ENCODE measurements at regions not wholly inside any gene's neighbourhood (a gene's known extent, or its start where the extent isn't known, plus 50 kb on each side); places are given as distances from the start of the nearest gene placed in this dataset.

DNA sequence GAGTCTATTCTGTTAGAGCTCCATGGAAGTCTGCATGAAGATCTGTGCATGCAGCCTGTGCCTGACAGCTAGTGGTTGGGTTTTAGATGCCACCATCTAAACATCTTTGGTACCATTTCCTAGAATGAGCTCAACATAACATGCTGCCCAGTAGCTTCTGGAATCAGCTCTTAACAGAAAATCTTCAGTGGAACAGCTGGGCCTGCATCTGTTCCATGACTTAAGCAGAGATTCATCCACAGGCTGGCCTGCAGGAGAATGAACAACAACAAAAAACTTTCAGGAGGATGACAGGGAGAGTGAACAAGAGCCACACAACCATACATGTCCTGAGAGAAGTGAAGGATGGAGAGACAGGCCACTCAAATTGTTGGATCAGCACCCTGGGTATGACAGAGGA is 316.6 kb downstream of the RDH14 start:
- no peak for DNase-seq

DNA sequence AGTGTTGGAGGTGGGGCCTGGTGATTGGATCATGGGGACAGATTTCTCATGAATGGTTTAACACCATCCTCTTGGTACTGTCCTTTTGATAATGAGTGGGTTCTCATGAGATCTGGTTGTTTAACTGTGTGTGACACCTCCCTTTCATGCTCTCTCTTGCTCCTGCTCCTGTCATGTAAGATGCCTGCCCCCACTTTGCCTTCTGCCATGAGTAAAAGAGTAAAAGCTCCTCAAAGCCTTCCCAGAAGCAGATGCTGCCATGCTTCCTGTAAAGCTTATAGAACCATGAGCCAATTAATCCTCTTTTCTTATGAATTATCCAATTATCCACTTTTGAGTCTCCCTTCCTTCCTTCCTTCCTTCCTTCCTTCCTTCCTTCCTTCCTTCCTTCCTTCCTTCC is 317.7 kb downstream of the RDH14 start:
- DNase-seq = no peak

DNA sequence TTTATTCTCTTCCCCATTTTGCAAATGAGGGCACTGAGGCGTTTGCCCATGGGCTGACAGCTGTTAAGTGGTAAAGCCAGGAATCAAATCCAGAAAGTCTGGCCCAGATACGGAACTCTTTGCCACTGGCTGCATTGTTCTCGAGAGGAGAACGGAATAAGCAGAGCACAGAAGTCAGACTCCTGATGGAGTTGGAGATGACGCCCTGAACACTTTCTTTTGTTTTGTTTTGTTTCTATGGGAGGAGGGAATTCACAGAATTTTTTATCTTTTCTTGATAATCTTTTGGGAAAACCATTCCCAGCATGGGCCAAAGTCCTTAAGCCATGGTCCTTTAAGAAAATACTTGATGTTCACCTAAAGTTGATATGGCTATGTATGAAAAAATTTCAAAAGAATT is 322.2 kb downstream of the RDH14 start:
- no peak for DNase-seq

DNA sequence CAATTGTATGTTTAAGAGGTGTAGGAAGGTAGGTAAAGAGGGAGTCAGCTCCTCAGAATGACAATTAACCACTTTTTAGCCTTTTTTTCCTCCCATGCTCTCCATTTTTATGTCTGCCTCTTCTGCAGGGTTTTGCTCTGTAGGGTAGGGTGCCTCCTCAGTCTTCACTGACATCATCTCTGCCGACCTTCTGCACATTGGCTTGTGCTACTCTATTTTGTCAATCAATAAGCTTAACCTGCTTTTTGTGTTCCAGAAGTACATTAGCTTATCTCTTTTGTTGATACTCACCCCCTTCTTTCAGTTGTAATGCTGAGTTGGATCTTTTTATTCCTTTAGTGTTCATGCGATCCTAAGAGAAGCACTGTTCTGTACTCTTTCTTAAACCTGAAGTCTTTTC is 323.2 kb downstream of the RDH14 start:
- no peak for DNase-seq

DNA sequence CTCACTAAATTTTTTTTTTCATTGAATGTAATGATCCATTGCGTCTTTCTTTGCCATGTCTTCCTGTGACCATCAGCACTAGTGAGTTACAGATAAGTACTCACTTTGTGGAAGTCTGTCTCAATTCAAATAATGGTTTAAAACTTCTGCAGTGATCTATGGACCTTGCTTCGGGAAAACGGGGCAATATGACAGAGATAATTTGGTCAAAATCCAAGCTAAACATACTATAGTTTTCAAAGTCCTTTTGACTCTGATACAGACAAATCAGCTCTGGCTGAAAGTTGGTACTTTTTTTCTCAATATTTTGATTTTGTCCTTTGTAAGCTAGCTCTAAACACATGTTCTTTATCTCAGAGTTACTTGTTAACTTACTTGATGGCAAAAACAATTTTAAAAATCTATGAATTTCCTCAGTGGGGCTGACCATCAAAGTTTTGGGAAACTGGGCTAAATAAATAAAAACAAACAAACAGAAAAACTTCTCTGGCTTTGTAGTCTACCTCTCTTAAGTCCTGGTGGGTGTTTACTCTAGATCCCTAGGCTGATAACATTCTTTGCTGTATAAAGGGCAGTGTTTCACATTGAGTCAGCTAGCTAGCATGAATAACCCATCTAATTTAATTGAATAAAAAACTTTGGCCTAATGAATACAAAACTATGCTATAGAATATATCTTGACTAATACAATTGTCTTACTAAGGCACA is 327.6 kb downstream of the RDH14 start:
- no peak for DNase-seq

DNA sequence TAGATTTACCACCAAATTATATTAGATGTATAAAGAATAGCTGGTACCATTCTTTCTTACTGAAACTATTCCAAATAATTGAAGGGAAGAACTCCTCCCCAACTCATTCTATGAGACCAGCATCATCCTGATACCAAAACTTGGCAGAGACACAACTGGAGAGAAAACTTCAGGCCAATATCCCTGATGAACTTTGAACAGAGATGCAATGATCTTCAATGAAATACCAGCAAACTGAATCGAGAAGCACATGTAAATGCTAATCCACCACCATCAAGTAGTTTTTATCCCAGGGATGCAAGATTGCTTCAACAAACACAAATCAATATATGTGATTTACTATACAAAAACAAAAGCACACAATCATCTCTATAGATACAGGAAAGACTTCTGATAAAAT is 329.8 kb downstream of the RDH14 start:
- DNase-seq = no peak

DNA sequence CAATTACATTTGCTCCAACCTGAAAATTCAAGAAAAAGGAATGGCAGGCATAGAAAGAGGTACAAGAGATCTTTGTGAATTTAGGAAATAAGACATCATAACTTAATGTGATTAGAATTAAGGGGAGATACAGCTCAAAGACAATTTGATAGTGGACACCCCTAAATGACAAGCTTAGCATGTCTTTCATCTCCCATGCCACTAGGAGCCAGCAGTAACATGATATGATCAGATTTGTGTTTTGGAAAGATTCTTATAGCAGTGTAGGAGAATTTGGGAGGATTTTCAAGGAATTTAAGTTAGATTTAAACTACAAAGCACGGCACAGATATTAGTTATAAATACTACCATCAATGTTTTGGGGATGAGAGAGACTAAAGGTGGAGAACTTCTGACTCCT is 340.8 kb downstream of the RDH14 start:
- no peak for DNase-seq

DNA sequence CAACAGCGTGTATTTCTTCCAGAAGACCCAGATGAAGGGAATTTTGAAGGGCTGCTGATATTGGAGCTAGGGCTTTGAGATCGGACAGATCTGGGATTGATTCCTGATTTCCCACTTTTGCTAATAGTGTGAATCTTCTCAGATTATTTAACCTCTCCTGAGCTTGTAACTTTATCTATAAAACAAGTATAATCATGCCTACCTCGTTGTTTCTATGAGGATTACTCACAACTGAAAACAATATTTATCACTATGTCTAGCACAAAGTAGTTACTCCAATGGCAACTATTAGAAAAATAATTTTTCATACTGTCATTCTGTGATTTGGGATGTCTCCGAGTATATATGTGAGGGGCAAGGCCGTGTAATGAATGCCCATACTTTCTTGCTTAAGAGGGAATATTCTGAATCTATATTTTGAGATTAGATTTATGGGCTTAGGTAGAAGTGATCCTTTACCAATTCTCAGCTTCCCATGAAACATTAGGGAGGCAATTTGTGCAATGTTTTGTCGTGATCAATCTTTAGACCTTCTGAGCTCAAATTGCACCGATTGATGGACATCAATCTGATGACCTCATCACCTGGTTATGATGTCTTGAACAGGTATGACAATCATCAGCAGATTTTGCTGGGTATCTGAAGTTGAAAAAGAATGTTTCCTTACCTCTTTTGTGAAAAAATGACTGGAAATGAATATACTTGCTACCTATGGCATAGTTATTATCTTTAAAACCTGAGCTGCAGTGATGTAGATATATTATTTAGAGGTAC is 339.9 kb downstream of the KCNS3 start:
- DNase-seq = no peak

DNA sequence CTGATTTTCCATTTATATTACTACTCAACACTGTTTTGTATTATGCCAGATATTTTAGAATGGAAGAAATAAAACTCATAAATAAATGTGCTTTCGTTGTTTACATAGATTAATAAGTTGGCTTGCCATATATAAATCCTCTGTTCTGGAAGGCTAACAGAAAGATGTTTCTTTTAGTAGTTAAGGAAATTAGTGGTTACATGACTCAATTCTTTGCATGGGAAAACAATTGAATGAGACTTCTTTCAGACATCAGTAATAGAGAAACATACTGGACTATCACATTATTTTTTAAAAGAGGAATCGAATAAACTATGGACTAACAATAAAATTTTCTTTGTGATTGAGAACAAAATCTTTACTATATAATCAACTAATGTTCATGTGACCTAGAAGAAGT is 336.5 kb downstream of the KCNS3 start:
- no peak for DNase-seq

DNA sequence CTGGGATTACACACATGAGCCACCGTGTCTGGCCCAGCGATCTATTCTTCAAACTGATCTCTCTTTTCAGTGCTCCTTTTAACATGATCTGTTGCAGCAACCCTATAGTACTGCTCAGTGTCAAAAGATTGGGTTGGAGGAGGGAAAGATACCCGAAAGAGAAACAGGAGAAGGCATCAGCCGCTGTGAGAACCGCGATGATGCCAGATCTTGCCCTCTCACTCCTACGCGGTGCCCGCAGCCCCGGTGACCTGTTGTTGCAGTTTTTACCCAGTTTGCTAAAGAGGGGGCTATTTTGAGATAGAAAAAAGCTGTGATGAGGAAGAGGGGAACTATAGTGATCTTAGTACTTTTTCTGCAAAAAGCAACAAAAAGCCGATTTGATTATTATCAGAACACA is 335.5 kb downstream of the KCNS3 start:
- no peak for DNase-seq

DNA sequence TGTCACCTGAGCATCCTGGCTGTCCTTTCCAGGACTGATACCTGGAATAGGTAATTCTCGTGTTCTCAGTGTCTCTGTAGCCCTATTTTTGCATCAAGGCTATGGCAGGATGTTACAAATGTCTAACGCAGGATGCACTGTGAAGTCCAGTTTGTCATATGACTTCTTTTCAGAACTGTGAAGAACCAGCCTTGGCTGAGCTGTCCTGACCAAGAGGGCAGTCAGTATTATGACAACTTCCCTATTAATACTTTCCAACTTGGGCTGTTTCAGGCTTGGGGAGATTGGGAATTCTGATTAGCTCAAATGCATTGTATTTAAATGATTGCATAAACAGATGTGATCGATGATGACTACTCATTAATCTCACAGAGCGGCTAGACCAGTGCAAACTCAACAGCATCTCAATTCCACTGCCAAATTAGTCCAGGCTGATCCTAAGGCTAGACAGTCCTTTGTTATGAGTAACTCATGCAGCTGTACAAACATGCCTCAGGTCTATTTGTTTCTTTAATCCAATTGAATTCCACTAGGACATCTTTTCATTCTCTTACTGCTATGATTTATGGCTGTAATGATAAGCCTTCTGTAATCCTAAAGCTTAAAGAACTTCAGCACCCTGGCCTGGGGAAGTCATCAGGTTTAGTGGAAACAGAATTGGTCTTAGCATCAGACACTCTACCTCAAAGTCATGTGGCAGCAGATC is 331.6 kb downstream of the KCNS3 start:
- no peak for DNase-seq

DNA sequence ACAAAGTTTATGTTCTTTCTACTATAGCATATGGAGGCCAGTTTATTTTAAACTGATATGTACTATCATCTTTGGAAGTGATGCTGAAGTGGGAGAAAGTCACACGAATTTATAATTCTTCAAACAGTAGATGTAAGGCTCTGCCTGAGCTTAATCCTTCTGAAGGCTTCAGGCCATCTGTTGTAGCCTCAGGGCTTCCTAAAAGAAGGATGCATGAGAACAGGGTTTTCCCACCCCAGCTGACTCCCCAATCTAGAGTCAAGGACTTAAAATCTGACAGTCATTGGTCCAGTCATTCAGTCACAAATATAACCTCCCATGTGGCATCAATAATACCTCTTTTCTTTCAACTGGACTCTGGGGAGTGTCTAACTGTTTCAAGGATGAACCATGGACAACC is 330.5 kb downstream of the KCNS3 start:
- DNase-seq = no peak

DNA sequence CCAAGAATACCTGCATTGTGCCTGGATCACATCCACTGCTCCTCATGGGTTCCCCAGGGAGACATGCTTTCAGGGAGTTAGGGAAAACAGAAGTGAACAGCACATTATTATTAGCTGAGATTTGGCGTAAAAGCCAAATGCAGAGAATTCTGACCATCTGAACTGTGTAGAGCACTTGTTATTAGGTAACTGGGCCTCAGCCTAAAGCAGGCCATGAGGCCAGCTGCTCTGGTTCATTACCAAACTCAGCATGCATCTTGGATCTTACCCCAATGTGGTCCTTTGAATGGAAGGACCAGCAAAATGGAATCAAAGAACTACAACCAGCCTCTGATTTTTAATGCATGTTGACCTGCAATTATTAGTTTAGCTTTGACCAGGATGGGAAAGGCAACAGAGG is 322.3 kb downstream of the KCNS3 start:
- no peak for DNase-seq

DNA sequence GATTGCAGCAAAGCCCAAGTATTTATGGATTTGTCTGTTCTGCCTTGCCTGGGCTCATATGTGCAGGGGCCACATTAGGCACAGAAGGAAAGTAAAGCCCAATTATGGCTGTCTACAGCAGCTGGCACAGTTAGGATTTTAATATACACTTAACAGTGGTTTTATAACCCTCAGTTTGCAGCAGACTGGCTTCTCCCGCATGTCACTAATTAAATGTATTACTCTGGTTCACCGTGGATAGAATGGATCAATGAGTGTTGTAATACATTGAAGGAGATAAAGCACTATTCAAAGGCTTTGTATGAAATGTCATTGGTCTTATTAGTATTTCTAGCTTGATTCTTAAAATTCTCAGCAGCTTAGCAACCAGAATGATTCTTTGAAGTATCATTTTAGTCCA is 320.2 kb downstream of the KCNS3 start:
- no peak for DNase-seq

DNA sequence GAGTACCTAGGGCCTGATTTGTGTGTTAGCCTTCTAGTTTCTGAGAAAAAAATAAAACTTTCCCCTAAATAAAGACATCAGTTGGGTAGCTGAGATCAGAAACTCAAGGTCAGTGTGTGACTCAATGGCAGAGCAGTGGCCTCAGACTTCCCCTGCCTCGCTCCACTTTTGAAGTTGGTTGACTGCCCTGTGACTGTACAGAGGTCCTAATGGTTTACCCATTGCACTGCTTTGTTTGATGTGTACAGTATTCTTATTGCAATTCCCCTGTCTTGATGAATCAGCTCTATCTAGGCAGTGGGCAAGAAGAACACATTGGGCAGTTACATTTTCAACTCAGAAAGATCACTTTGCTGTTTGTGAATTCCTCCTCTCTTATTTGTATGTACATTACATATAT is 315.7 kb downstream of the KCNS3 start:
- DNase-seq = no peak

DNA sequence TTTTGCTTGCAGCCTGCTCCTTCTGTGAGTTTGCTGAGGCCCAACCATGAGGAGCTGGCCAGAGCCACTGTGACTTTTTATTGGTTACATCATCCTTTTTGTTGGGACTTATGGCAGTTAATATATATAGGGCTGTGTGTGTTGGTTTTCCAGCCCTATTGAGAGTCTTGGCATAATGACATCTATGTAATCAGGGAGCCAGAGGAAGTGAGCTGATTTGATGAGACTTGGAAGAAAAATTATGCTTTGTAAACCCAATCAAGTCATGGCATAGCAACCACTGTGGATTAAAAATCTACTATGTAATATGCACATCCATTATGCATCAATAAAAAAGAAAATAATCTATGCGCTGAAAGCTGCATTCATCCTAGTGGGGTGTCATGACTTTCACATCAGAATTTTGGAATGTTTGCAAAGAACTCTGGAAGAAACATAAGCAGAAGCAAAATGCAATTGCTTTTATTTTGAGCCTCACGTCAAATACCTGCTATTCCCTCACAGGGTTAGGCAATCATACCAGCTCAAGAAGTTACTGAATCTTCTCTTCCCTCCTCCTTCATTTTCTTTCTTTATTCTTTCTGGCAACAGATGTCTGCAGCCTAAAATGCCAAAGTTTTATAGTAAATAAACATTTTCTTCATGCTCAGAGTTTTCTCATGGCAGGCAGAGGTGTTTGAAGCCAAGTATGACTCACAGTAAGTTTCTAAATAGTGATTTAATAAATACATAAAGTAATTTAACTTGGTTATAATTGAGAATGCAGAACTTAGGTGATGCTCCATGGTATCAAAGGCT is 308.5 kb downstream of the KCNS3 start:
- DNase-seq = no peak

DNA sequence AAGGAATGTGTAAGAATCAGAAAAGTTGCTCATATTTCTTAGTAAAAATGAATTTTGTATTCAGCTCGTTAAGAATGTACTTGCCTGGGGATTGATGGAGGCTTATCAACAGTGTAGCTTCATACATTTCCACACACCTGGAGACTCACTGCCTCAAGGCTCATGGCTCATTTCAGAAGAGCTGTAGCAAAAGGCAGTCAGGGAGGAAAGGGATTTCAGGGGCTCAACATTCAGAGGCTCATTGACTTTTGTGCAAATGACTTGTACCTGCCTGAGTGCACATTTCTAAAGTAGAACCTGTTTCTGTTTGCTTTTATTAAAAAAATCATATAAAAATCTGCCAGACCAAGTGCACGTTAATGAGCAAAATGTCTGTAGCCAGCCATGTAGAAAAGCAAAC is 304.4 kb downstream of the KCNS3 start:
- DNase-seq = no peak

DNA sequence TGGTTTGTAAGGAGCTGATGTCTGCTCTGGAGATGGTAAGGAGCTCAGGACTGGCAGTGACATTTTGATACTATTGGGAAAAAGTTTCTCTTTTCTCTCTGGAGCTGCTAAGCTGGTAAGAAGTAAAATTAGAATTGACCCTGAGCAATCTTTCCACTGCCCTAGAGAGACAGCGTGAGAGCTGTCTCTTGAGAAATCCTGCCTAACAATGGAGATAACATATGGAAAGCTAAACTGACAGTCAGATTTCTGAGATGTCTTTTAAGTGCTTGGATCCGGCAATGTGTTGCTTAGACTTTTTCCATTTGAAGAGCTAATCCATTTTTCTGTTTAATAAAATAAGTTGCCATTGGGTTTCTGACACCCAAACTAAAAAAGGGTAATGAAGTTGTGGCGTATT is 302.4 kb downstream of the KCNS3 start:
- no peak for DNase-seq

DNA sequence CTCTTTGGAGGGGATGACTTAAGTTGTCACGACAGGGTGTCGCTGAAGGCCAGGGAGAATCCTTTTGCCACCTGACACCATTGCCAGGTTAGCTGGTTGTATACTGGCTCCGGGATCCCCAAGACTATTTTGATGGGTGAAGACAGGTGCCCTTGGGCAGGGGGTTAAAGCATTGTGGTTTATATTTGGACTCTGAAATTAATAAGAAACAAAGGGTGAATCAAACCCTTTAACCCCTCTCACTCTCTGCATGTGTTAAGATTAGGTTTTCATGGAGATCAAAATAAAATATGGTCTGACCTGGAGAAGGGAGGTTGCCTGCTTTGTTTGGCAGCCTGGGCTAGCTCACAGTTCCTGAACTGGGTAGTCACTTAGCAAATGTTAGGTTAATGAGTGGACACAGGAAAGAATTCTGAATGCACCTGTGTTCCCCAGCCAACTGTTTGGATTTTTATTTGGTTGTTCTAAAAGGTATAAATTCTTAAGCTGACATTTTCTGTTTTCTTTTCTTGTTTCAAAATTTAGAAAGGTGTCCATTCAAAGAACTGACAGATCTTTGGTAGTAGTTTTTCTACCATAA is 301.7 kb downstream of the KCNS3 start:
- DNase-seq = no peak

DNA sequence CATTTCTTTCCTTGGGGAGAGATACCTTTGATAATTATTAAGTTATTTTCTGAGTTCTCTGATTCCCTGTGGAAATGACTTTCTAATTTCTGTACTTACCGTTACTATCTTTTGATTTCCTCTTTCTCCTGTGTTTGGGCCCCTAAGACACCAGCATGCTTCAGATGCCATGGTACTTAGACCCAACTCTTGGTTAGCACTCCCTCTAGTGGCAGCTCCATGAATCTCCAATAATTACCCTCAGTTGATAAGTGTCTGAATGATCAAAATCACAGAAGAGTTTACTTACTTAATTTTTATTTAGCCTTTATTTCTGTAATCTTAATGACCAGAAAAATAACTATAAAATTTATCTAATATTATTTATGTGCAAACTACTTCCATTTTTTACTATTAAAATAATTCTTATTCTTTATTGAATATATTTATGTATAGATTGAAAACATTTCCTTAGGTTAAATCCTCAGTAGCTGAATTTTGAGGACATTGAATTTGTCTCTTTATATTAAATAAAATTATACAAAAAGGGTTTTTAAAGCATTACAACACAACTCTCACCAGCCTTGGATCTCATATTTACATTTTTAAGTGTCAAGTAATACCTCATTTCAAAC is 300.4 kb downstream of the KCNS3 start:
- DNase-seq = no peak

DNA sequence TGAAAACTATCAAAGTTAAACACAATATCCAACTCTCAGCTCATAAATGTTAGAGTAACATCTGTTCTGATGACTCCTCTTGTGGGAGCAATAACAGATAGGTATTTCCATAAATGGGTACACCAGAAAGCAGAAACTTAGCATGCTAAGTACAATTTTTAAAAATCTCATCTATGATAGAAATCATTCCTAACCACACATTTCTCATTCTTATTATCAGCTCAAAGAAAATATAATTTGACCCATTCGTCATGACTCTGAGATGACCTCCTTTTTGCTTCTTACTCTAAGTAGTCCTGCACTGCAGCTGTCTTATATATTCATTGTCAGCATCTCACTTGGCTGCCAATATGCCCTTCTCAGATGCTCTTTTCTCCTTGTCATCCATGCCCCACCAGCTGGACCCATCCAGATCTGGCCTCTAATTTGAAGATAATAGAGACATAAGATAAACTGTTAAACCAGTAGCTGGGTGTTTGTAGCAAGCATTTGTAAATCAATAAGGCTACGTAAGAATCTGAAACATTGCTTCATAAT is 298.3 kb downstream of the KCNS3 start:
- DNase-seq = no peak

DNA sequence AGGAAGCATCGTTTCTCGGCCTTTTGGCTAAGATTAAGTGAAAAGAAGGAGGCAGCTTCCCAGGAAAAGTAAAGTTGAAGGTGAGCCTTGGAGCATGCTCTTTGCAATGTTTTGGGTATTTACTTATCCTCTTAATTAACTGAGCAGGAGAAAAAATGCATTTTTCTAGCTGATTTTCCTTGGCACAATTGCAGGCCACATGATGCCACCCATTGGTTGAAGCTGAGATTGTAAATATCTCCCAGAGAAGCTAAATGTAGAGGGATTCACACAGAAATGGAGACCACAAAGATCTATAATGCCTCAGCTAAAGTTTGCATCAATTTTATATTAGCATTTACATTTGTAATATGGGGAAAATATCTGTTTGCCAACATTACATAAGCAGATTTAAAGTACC is 294.1 kb downstream of the KCNS3 start:
- DNase-seq = no peak
